Fibroblast of peridontal ligament (primary cell): ENCODE measurements at regions not wholly inside any gene's neighbourhood (a gene's known extent, or its start where the extent isn't known, plus 50 kb on each side); places are given as distances from the start of the nearest gene placed in this dataset.
"Not testable (repeated sequence)": the region's sequence is repeated elsewhere in the genome, so short reads cannot be mapped to it uniquely, and the experiment has no call there.

ENCODE experiments used
- DNase-seq: peaks from one replicate; pipeline ENCODE4 v3.0.0-alpha.2; 2010; ENCODE audit errors: extremely low read depth

DNA sequence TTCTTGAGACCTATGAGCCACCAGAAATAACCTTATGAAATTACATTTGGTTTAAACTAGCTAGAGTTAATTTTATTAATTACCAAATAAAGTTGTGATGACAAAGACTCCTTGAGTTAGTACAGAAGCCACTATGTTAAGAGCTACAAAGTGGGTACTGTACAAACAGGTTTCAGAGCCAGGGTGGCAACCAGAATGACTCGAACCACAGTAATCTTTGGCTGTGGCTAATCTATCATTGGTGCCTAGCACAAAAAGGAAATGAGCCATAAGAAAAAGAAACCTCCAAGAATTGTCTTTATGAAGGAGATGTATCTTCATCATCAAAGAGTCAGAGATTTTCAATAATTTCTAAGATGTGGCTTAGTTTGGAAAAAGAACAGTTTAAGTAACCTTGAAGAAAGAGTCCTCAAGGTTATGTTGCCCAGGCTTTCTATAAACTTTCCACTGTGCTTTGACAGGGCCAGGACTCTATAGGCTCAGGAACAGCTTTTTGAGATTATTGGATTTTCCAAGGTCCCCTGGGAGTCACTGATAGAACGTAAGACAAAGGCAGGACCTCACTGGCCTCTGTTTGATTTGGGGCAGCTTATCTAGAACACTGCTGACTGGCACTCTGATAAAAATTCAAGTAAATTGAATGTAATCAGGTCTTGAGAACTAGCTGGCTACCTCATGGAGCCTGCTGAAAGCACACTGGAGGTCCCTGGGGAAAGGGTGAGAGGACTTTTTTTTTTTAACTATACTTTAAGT is 777.7 kb downstream of the STIM2 start:
- DNase-seq = no peak

DNA sequence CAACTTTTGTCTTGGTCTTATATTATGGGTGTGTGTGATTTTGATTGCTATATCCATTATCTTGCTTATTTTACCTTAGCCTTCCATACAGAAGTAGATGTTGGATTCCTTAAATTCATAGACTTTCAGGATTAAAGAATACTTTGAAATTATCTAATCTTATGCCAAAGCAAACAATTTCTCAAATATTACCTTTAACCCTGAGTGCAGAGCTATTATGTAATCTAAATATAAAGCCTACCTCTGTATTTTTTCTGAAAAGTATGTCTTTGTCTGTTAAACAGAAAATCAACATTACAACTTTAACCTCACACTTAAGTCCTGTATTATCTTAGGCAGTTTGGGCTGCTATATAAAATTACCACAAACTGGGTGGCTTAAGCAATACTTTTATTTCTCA is 782.5 kb downstream of the STIM2 start:
- DNase-seq = no peak

DNA sequence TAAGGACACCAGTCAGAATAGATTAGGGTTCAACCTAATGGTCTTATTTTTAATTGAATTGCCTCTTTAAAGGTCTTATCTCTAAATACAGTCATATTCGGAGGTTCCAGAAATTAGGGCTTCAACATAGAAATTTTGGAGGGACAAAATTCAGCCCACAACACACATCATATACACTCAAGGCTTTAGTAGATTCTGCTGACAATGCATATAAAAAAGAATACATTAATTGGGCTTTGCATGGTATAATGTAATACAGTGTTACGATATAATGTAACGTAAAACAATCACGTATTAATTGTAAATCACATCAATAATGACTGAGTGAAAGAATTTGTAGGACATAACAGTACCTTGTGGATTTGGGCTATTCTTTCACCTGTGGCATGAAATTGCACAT is 787.8 kb downstream of the STIM2 start:
- no peak for DNase-seq

DNA sequence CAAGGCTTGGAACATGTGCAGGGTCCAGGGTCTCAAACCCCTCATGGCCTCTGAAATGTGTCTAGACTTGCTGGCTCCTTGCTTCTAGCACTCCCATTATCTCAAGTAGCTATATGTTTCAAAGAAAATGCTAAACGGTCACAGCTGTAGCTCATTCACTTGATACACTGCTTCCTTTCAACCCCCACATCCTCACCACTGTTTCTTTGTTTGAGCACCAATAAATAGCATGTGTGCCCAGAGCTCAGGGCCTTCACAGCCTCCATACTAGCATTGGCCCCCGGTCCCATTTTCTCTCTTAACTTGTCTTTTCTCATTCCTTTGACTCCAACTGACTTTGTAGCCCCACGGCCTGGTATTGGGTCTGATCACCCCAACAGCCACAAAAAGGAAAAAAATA is 801.8 kb downstream of the STIM2 start:
- no peak for DNase-seq

DNA sequence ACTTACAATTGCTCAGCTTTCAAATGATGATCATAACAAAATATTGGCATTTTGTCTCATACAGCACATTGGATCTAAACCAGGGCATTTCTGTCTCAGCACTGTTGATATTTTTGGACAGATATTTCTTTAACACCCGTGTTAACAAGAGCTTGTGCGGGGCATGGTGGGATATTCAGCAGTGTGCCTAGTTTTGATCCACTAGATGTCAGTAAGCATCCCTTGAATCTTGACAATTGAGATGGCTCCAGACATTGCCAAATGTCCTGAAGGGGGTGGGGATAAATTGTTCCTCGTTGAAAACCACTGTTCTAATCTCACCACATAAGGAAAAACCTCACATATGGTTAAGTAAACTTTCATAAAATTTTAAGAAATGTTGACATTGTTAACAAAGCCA is 806.3 kb downstream of the STIM2 start:
- DNase-seq = no peak

DNA sequence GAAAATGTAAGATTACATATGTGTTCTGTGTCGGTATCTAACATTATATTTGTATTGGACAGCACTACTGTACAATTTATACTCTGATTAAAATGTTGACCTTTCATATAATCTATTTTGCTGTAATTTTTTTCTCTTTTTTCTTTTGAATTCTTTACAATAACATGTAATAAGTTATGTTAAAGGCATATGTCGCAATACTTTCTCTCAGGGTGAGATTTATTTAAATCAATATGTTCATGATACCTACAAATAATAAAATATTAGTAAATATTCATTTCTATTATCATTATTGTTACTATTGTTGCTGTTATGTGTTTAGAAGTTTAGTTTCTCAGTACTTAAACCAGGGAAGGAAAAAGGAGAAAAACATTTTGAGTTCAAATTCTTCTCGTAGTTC is 807.4 kb downstream of the STIM2 start:
- DNase-seq = no peak

DNA sequence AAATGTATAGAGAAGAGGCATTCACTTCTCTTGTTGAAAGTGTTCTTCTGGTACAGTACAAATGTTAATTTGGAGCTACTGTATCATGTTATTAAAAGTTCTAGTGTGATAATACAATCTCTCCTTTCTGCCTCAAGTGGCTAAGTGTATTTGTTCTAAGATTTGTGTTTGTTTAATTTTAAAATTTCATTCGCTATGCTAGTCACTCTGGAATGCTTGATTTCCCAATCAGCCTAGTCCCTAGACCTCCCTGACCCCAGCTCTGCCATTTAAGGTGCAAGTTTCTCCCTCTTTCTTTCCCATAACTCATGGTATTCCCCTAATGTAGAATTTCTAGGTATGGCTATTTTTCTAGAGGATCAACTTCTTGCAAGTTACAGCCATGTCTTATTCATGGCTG is 817.4 kb downstream of the STIM2 start:
- no peak for DNase-seq

DNA sequence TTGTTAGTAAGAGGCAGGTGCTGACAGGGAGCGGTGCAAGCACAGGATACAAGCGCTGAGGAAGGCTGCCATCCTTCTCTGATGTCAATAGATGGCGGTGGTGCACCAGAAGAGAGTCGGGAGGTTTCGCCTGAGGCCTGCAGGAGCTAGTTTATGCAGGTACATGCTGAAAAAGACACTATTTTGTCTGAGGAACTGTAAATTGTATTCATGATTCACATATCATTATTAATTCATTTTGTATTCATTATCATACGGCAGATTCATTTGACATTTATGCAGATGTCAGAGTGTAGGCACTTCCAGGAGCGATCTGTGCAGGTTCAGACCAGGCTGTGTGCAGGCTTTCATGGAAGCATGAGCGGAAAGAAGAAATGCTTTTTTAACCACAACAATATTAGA is 824.0 kb downstream of the STIM2 start:
- DNase-seq = no peak

DNA sequence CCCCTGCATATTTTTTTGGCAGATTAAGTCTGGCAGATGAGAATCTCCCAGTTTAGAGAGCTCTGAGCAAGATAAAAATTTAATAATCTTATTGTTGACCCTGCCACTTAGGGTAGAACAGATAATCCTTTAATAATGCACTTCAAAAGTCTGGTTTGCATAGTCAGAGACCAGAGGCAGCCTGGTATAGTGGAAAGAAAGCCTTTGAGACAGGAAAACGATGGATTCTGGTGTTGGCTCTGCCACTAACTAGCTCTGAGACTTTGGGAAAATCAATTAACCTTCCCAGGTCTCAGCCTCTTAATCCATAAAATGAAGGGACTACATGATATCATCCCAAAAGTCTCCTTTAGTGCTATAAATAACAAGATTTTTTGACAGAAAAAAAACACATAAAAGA is 824.5 kb downstream of the STIM2 start:
- DNase-seq = no peak

DNA sequence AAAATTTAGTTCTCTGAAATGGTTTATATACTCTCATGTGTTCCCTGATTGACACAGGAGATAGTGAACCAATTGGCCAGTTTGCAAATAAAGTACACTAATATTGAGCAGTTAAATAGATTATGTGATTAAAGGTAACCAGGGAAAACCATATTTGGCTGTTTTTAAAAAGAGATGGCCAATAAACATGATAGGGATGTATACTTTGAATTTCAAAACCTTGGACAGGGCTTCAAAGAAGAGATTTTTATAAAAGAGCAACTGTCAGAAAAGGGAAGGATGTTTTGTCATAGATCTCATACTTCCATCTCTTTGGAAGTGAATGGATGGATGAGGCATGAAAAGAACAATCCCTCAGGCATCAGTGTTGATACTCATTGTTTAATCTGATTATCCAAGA is 825.3 kb downstream of the STIM2 start:
- DNase-seq = no peak

DNA sequence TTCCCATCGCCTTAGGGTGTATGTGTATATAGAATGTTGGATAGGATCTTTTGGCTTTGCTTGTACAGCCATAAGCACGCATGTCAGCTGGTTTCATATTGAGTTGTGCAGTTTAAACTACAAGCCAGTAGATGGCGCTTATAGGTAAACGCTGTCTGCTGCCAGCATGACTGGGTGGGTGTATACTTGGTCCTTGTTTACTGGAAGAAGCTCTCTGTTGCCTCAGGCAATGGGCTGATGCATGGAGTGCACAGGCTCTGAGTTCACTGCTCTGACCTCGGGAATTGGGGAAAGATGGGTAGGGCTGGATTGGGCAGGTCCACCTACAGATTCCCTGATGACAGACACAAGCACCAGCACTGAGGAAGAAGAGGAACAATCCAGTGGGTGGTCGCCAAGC is 831.5 kb downstream of the STIM2 start:
- no peak for DNase-seq

DNA sequence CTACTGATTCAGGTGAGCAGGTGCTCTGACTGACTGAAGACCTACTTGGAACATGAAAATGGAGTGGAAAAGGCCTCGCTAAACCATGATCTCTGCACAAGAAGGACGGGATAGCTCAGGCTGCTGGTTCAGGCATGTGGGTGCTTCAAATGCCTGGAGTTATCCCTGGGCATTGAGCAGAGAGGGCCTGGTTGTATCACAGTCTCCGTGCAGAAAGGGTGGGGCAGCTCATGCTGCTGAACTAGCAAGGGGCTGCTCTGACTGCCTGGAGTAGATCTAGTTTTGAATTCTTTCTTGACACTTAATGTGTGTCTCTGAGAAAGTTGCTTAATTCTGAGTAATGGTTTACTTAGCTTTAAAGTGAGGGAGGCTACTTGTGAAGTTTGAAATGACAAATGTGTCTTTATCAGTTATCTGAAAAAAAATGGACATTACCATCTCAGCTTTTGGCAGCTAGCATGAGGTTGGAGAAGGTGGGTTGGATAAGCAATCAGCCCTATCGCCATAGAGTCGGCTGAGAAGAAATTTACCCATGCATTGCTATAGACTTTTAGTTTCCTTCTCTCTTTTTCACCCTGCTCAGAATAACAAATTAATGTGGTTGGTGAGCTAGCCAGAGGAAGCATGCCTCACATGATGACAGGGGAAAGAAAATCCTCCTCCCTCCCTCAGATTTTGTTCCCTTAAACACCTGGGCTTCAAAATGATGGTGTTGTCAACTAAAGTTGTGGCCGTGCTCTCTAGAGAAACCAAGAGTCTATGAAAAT is 832.4 kb downstream of the STIM2 start:
- DNase-seq = no peak

DNA sequence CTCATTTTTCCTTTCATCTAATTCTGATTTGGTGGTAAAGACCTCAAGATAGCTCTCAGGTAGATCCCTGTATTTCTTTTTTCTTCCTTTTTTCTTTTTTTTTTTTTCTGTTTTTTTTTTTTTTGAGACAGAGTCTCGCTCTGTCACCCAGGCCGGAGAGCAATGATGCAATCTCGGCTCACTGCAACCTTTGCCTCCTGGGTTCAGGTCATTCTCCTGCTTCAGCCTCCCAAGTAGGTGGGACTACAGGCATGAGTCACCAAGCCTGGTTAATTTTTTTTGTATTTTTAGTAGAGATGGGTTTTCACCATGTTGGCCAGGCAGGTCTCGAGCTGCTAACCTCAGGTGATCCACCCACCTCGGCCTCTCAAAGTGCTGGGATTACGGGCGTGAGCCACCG is 835.6 kb downstream of the STIM2 start:
- DNase-seq = not testable (repeated sequence)

DNA sequence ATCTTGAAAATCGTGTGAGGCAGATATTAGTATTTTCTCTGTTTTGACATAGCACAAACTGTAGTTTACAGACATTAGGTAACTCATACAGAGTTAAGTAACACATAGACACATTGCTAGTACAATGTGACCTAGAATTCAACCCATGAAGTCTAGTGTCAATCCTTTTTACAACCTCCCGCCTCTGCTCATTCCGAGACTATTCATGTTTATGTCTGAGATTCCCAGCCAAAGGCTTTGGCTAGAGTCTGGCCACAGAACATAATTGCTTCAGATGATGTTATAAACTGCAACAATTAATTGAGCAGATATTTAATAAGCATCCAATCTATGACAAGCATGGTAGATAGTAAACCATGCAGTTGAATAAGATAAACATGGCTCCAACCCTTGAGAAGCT is 841.0 kb downstream of the STIM2 start:
- no peak for DNase-seq

DNA sequence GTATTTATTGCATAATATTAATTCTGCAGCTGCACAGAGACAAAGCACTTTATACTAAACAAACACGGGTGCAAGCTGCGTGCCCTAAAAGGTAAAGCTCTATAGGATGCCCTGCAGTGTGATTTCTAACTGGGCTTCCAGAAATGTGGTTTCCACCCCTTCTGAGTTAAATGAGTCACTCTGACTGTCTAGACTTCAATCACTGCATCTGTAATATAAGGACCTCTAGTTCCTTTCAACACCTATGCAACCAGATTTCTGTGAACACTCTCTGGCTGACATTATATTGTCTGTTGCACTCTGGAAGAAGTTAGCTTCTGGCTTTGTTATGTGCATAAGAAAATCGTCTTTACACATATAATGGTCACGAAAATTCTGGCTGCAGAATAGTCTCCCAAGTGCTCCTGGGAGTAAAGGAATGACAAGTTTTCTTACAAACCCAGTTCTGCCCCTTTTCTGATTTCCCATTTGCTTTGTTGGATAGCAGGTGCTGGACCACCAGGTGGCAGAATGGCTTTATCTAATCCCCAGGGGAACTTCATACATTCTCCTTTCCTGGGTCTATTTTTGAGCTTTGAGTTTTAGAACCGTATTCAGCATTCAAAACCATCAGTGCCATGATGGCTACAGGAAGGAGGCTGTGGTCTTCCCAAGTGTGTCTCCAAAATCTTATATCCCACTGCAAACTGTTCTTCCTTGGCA is 842.2 kb downstream of the STIM2 start:
- no peak for DNase-seq

DNA sequence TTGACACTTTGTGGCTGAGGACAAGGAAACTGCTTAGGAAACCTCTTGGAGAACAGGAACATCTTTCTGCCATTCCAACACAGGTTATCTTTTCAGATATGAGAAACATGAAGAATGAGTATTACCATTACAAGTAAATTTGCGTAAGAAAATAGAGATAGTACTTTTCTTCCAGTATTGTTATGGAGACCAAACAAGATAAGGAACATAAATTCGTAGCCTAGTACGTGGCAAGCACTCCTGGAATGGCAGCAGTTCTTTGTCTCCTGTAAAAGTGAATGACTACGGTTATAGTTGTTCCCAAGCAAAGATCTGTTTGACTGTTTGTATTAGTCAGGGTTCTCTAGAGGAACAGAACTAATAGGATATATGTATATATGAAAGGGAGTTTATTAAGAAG is 843.1 kb downstream of the STIM2 start:
- DNase-seq = no peak

DNA sequence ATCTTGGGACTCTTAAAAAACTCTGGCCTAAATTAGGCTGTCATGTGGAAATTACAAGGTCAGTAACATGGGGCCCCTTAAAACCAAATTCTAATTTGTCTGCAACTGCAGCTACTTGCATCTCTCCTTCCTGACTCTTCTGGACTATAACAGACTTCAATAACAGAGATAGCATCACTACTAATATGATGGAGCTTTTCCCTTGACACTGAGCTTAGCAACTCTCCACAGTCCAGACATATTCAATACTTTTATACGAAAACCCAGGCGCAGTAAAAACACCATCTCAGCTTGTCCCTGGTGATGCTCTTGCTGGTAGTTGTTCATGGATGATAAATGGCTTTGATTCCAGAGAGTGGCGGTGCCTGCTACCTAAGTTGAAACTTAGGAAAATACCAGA is 850.4 kb downstream of the STIM2 start:
- no peak for DNase-seq

DNA sequence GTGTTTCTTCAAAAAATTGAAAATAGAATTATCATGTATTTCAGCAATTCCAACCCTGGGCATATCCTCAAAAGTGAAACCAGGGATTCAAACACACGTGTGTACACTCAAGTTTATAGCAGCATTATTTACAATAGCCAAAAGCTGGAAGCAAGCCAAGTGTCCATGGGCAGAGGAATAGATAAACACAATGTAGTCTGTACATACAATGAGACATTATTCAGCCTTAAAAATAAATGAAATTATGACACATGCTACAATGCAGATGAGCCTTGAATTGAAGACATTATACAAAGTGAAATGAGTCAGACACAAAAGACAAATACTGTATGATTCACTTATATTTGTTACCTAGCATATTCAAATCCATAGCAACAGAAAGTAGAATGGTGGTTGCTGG is 853.4 kb downstream of the STIM2 start:
- DNase-seq = no peak

DNA sequence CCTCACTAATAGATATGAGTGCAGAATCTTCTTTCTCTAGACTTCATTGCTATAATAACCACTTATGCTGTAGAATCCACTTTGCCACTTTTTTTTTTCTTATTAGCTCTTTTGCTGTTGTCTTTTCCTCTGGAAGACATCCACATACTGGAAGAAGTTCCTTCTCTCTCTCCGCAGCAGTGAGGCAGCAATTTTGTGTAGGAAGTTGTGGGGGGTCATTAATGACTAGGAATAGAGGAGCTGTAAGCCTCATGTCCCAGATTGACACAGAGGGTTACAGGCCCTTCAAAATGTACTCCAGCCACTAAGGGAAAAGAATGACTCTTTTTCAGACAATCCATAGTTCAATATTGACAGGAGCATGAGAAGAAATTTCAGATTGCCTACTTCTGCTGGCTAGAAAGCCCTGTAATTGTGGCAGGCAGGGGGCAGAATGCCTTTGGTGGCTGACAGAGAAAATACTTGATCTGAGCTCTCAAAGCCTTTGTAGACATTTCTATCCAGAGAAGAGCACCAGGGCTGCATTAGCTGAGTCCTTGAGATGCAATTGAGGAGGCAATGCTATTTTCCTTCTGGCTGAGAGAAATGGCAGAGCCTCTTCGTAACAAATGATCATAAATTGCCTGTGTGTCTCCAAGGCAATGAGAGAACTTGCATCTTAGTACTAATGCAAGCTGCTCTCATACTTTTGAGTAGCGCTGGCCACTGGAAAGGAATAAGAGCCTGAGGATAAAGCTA is 856.2 kb downstream of the STIM2 start:
- no peak for DNase-seq

DNA sequence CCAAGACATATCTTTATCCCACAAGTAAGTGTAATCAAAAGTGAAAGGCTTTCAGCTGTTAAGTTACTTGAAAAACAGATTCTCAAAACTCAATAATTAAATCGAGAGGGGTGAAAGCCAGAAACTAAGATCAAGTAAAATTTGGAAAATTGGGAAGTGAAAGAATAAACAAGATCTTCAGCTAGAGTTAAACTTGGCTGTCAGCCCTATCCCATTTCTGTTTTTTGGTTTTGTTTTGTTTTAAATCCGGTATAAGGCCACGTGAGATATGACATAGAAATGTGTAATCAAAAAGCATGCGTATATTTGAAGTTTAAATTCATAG is 856.8 kb downstream of the STIM2 start:
- no peak for DNase-seq

DNA sequence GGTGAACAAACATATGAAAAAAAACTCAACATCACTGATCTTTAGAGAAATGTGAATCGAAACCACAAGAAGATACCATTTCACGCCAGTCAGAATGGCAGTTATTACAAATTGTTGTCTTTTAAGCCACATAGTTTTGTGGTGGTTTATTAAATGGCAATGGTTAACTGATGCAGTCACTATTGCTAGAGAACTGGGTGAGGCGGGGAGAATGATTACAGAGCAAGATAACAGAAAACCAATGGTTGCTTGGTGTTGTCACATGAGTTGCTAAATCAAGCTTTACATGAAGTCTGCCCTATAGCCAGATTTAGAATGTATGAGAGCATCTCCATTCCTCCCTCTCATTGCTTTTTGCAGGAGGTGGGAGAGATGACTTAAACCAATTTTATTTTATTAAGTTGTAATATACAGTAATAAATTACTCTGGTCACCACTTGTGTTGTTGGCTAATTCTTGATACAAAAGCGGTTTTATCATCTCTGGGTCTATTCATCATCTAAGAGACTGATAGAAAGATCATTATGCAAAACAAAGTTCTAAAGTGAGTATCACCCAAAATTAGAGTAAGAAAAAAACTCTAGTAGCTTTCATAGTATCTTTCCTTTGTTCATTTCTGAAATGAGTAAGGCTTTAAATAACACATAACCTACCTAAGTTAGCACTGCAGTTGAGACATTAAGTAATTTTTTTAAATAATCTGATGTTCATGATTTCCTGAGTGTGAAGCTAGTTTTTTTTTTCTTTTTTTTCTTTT is 859.5 kb downstream of the STIM2 start:
- no peak for DNase-seq

DNA sequence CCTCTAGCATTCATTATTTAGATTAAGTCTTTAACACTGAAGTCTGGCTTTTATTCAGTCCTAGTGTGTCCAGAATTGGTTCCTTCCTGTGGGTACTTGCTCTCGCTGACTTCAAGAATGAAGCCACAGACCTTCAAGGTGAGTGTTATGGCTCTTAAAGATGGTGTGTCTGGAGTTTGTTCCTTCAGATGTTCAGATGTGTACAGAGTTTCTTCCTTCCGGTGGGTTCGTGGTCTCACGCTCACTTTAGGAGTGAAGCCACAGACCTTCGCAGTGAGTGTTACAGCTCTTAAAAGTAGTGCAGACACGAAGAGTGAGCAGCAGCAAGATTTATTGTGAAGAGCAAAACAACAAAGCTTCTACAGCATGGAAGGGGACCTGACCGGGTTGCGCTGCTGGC is 860.6 kb downstream of the STIM2 start:
- DNase-seq = no peak
